ENCODE measurements at regions not wholly inside any gene's neighbourhood (a gene's known extent, or its start where the extent isn't known, plus 50 kb on each side); places are given as distances from the start of the nearest gene placed in this dataset.
"Not testable (repeated sequence)": the region's sequence is repeated elsewhere in the genome, so short reads cannot be mapped to it uniquely, and the experiment has no call there.

DNA sequence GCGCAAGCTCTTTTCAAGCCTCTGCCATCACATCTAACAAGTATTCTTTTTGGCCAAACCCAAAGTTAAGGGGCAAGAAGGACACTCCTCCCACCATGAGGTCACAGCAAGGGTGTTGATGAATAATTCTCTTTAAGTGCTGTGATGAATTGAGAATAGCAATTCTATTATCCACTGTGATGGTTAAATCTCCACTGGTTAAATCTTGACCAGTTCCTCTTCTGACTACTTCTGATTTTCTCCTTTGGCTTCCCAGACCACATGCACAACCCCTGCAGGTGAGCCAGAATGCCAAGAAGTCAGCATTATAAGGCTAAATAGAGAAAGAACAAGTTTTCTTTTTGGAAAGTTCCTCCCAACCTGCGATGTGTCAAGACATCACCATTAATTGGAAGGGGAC lies 90.6 kb upstream of the BCL2L14 start:
- DNase-seq = no peak

DNA sequence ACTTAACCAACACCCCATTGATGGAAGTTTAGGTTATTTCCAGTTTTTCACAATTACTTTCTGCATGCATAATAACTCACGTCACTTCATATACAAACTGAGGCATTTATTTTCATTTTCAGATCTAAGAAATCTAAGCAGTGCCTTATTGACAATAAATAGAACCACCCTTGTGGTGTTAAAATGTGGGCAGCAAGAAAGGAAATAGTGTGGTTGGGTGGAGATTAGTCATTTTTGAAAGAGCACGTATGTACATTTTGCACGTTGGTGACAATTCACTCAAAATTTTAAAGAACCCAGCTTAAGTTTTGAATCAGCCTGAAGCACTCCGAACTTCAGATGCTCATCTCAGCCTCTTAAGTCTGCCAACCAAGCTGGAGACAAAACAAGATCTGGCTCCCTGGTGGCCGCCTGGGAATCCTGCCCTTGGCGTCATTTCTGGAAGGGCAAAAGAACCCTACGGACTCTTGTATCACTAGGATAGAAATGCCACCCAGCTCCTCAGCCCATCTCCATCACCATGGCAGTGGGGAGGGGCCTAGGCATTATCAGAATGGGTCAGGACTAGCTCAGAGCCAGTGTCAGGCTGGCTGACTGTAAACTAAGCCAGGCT lies 89.5 kb upstream of the BCL2L14 start:
- no peak for DNase-seq

DNA sequence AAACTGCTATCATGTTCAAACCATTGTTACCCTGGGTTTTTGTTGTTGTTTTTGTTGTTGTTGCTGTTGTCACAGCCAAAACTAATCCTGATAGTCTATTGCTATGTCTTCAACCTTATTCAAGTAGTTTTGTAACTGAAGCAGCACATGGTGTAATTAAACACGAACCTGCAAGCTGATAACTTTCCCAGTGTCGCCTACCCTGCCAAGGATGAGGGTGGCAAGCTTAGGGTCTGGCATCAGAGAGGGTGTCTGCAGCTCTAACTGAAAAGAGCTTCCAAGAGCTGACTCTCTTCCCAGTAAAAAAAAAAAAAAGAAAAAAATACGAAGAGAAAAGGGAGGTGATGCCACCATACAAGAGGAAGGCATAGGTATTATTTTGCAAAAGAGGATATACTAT lies 86.3 kb upstream of the BCL2L14 start:
- DNase-seq = no peak

DNA sequence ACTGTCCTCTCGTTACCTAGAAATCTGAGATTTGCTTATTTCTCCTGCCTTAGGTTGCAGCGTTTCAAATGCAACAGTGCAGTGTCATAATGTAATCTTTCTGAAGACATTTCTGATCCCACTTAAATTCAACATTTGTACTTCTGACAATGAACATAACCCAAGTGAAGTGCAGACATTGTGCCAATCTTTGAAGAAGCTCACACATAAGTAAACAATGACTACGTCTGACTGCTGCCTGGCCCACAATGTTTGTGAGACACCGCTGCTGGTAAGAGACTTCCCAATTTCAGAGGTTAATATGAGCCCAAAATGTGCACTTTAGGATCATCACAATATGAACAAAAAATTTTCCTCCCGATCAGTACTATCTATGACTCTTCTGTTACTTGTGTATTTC lies 84.6 kb upstream of the BCL2L14 start:
- DNase-seq = no peak

DNA sequence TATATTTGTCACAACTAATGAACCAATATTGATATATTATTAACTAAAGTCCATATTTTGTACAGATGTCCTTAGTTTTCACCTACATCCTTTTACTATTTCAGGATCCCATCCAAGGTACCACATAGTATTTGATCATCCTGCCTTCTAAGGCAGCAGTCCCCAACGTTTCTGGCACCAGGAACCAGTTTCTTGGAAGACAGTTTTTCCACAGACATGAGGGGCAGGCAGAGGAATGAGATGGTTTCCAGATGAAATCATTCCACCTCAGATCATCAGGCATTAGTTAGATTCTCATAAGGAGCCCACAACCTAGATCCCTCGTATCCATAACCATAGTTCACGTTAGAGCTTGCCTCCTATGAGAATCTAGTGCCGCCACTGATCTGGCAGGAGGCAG lies 82.8 kb upstream of the BCL2L14 start:
- DNase-seq = no peak

DNA sequence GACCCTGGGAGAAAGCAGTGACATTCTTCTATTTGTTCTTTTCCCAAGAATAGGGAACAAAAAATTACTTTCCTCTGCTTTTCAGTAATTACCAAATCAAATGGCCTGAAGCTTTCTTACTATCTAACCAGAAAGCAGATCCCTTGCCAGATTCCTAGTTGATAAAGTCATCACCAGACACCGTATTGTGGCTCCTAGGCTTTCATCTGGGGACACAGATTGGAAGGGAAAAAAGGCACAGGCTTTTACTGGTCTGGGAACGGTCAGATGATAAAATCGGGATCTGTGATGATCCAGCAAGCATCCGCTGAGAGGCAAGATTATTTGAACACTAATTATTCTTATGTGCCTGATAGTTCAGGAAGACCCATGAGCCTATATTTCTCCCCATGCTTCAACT lies 79.1 kb upstream of the BCL2L14 start:
- DNase-seq = no peak

DNA sequence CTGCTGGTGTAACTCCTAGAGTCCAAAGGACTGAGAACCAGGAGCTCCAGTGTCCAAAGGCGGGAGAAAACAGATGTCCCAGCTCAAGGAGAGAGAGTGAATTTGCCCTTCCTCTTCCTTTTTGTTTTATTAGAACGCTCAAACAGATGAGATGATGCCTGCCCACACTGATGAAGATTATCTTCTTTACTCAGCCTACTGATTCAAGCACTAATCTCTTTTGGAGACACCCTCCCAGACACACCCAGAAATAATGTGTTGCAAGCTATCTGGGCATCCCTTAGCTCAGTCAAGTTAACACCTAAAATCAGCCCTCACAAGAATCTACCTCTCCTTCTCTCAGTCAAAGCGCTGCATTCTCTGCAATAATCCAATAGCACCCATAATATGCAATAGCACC lies 78.2 kb upstream of the BCL2L14 start:
- DNase-seq = no peak

DNA sequence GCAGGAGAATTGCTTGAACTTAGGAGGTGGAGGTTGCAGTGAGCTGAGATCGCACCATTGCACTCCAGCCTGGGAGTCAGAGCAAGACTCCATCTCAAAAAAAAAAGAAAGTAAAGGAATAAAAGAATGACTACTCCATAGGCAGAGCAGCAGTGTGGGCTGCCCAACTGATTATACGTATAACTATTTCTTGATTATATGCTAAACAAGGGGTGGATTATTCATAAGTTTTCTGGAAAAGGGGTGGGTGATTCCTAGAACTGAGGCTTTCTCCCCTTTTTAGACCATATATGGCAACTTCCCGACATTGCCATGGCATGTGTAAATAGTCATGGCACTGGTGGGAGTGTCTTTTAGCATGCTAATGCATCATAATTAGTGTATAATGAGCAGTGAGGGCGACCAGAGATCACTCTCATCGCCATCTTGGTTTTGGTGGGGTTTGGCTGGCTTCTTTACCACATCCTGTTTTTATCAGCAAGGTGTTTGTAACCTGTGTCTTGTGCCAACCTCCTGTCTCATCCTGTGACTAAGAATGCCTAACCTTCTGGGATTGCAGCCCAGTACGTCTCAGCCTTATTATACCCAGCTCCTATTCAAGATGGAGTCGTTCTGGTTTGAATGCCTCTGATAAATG lies 72.3 kb upstream of the BCL2L14 start:
- DNase-seq = not testable (repeated sequence)

DNA sequence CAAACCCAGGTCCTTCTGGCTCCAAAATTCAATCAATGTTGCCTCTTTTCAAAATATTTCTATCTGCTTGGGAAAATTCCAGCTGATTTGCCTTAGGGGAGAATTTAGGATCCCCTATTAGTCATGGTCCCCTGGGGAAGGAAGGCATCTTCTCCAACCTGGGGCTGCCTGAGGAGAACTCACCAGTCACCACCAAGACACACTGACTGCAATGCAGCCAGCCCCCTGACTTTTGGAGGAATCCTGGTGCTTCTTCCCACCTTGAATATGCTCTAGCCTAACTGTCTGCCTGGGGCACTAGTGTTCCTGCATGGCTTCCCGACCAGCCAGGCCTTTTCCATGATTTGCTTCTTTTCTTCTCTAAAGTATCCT lies 71.8 kb upstream of the BCL2L14 start:
- no peak for DNase-seq

DNA sequence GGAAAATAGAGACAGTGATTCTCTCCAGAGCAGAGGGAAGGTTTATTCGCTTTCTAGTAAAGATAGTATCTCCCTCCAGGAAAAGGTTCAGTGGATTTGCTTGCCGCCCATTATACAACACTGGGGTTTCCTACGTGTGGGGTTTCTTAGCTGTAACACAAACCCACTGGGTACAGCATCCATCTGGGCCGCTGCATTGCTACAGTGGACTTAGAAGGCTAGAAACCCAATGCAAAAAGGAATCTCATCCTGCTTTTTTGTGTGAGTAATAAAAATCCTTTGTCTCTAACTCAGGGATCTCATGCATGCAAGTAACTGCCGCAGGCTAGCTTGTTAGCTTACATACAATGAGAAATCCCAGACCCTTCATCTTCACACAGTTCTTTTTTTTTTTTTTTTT lies 67.1 kb upstream of the BCL2L14 start:
- no peak for DNase-seq

DNA sequence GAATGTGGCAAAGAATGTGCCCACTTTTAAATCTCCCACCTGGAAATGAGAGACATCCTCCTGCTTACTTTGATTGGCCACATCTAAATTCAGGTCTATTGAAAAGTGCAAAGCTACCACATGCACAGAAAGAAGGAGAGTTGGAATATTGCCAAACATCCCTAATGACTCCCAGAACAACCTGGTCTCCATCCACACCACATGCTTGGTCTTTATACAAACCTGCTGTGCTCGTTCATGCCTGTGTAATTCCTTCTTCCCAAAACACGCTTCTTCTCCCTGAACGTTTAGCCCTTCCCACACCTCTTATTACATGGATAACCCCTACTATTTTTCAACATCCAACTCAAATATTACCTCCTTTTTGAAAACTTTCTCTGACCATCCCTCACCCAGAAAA lies 66.2 kb upstream of the BCL2L14 start:
- no peak for DNase-seq

DNA sequence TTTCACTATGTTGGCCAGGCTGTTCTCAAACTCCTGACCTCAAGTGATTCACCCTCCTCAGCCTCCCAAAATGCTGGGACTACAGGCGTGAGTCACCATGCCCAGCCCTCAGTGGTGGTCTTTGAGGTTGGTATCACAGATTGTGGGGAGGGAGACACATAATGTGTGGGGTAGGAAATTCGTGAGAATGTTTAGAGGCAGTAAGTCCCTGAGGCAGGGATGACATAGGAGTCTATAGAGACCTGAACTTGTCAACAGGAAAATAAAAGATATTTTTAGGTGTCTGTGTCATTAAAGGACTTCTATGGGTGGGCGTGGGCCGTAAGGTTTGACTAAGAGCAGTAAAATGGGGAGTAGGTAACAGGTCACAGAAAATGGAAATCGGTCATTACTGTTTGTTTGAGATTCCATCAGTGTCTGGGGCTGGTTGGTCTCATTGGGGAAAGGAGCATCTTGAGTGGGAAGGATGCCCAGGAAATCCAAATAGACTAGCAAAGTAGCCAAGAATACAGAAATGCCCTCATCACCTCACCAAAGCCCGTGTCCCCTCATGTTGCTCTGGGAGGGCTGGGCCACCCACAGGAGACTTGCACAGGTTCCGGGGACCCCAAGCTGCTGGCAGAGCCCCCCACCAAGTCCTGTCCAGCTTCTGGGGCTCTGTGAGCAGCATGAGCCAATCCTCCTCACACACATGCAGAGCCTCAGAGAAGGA lies 63.6 kb upstream of the BCL2L14 start:
- DNase-seq = no peak

DNA sequence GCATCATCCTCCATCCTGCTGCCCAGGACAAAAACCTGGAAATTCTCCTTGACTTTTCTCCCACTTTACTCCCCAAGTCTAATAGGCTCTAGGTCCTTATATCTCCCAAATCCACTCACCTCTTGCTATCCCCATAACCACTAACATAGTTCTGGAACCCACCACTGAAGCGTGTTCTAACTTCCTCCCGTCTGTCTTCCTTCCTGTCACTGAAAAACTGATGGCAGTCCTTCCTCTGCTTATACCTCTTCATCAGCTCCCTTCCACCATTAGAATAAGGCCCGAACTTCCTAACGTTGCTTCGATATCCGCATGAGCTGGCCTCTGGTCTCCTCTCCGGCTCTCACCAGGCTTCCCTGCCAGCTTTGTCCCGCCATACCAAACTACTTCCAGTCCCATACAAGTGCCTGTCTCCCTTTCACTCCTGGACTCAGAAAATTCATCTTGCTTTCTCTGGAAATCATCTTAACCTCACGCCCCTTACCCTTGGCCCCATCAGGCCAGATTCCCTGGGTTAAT lies 63.0 kb upstream of the BCL2L14 start:
- DNase-seq = no peak

DNA sequence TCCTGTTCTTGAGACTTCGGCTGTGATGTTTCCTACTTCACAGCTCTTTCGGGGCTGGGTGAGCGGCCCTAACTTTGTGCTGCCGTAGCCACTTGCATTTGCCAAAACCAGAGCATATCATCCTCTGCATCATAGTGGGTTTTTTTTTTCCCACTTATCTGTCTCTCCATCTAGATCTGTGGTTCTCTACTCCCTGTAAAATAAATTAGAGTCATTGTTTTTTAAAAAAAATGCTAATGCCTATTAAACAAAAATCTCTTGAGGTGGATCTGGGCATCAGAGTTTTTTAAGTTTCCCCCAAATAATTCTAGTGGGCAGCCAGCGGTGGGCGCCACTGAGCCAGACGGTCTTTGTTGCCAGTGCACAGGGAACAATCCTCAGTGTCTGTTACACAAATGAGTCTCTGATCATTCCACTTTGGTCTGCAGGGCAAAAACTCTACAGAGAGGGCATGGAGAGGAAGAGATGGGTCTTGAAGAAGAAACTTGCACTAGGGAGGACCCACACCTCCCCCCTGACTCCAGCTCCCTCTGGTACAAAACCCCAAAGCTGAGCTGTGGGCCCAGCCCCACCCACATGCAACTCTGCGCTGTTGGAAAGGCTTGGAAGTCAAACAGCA lies 62.4 kb upstream of the BCL2L14 start:
- no peak for DNase-seq

DNA sequence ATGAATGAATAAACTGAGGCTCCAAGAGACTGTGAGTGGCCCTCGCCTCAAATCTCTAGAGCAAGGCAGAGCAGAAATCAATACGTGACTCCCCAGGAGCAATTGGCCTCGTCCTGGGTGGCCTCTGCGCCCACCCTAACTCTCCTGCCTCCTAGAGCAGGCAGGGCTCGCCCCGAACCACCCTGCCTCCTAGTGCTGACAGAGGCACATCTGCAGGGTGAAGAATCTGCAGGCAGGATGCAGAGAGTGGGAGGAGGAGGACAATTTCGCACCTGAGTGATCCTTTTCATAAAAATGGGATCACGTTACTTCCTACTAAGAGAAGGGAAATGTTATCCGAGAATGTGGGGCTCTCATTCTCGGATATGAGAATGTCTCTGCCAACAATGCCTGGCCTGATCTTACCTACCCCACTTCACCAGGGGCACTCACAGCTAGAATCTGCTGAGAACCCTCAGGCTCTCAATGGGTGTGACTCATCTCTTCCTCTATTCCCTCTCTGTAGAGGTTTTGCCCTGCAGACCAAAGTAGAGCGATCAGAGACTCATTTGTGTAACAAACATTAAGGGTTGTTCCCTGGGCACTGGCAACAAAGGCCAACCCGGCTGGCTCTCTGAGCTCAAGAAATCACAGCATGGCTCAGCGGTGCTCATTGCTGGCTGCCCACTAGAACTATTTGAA lies 61.7 kb upstream of the BCL2L14 start:
- no peak for DNase-seq

DNA sequence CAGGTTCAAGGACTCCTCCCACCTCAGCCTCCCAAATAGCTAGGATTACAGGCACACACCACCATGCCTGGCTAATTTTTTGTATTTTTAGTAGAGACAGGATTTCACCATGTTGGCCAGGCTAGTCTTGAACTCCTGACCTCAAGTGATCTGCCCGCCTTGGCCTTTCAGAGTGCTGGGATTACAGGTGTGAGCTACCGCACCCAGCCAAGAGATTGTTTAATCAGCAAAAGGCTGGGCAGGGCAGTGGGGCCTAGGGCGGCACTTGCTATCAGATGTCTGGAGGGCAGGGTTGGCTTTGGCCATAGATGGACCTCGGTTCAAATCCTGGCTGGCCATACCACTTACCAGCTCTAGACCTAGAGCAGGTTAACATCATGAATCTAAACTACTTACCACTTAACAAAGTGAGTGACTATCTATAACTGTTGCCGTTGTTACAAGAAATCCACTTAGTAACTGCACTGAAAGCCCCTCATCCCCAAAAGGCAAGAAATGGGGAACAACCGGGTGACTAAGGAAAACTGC lies 60.9 kb upstream of the BCL2L14 start:
- DNase-seq = not testable (repeated sequence)

DNA sequence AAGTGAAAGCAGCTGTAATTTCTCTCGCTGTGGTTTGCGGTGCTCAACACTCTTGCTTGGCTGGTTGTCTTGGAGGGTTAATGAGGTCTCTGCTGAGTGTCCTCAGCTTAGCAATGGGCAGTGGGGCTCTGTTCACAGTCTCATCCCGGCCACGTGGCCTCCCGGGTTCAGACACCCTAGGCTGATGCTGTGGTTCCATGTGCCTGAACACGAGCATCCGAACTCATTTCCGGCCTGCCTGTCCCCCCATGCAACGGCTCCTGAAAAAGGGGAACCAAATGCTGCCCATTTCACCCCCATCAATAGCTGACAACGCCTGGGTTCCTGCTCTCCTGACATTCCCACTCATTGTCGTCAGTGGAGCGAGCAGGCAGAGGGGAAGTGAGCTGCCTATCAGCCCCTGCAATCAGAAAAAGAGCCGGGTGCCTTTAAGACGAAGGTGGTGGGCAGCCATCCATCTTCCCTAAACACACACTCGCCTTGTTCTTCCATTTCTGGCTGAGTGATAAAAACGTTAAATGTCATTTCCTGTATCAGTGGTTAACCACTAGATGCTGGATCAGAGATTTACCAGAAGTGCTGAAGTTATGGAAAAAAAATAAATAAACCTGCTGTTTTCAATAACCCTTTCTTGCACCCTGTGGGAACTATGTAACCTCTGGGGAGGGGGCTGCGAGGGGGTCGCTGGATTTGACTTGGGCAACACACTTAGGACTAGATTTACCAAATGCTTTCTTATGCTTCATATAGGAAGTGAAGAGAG lies 60.3 kb upstream of the BCL2L14 start:
- DNase-seq = peak in 1 of 2 experiments; percentile 21

DNA sequence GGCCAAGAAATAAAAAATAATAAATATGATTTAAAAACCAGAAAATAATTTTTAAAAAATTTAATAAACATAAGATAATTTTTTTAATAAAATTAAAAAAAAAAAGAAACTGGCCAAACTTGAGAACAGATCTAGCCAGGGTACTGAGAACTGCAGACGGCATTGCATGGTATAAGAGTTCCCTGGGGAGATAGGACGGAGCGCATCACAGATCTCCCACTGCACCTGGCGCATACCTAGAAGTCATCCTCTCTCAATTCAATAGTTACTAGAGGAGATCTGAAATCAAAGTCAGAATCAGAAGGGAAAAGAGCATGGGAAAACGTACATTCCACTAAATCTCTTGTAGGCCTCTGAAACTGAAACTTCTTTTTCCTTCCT lies 58.9 kb upstream of the BCL2L14 start:
- no peak for DNase-seq

DNA sequence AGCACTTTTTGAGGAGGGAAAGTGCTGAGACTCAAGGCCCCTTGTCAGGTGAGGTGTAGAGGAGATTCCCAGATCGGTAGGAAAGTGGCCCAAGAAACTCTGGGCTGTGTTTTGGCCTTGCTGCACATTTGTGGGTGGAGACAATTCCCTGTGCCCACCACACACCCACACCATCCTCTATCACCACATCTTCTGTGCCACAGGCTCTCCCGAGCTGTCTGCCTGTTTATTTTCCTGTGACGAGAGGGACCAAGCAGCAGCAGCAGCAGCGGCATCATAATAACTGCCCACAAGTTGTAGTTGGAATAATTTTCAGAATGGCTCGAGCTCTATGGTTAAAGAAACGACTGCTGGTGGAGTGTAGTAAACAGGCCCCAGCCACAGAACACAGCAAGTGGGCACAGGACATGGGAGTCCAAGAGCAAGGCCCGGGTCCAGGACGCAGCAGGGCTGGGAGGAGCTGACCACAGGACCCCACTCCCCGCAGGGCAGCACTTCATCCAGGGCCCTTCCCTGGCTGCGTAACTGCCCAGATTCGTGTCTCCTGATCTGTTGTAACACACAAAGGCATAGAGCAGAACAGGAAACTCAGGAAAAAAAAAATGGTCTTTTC lies 55.6 kb upstream of the BCL2L14 start:
- no peak for DNase-seq

DNA sequence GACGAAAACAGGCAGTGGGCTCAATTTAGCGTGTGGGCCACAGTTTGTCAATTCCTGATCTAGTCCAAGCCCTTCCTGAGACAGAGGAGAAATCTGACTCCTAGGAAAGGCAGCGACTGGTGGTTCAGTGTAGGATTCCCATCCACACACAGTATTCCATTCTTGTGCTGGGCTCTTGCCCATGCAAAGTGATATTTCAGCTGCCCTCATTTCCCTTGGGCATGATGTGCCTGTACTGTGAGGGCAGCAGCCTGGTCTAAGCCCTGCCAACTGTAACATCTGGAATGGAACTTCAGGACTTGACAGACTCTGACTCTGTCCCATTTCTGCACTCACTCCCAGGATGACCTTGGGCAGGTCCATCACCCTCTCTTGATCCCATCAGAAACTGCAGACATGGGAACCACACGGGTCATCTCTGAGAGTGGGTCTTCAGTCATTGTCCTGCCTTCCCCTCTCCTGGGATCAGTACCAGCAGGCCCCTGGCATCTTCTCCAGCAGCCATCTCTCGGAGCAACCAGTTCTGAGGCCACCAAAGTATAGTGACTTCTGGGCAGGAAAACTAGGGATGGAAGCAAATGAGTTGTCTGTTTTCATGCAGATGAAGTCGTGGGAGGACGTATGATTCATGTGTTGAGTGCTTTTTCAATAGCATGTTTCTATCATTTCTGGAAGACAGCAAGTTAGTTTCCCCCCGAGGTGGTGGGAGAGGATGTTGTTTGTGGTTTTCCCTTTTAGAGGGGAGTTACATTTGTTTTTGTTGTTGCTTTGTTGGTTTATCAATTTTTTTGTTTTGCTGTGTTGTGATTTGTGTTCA lies 54.2 kb upstream of the BCL2L14 start:
- DNase-seq = no peak

DNA sequence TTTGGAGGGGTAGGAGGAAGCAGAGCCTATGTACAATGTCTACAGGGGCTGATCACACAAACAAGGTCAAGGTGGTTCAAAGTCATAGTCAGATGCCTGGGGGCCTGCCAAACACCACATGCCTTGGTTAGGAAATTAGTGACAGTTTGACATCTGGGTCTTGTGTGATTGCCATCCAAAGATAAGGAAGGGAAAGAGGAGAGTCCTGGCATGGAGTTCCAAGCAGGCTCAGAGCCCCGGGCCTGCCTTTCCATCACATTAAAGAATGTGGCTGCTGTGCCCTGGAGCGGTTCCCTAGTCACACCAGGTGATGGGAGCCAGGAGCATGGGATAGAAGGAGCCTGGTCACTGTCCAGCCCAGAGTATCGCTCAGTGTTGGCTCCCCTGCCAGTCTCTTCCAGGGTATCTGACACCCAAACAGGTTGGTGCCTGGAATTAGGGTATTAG lies 53.6 kb upstream of the BCL2L14 start:
- no peak for DNase-seq
